Breast epithelium (tissue), 4 donors: ENCODE measurements at regions not wholly inside any gene's neighbourhood (a gene's known extent, or its start where the extent isn't known, plus 50 kb on each side); places are given as distances from the start of the nearest gene placed in this dataset.

Experiments
- DNase-seq, 2 donors: peaks; one replicate each; pipeline ENCODE4 v3.0.0-alpha.2; 2019; ENCODE audit warnings: low spot score in 2 of 2
- H3K27ac ChIP-seq, 2 donors: fragments of 200-600 bp; sonication (generic) in 1 of 2; one replicate each; pipeline ENCODE4 v1.5.1; 2016 to 2019; ENCODE audit warnings: mild to moderate bottlenecking in 1 of 2
- H3K27me3 ChIP-seq, 2 donors: fragments of 200-600 bp; sonication (generic) in 1 of 2; one replicate each; pipeline versions ENCODE4 v1.5.1 to v1.6.0; 2017 to 2019; ENCODE audit warnings: control low read depth in 1 of 2, mild to moderate bottlenecking in 1 of 2
- H3K36me3 ChIP-seq: fragments of 200-600 bp; one replicate; pipeline ENCODE4 v1.5.1; 2019
- H3K4me1 ChIP-seq, 2 donors: fragments of 200-600 bp; sonication (generic); one replicate each; pipeline ENCODE4 v1.5.1; 2016 to 2019; ENCODE audit warnings: control low read depth in 1 of 2
- H3K4me3 ChIP-seq, 3 donors: fragments of 200-600 bp; sonication (generic); 1 replicate in 2 of 3; 2 replicates in 1 of 3; pipeline ENCODE4 v1.5.1; 2016 to 2019; ENCODE audit warnings: mild to moderate bottlenecking in 3 of 3, moderate library complexity in 2 of 3
- H3K9me3 ChIP-seq, 2 donors: fragments of 200-600 bp; sonication (generic) in 1 of 2; one replicate each; pipeline ENCODE4 v1.5.1; 2016 to 2019; ENCODE audit warnings: control low read depth in 1 of 2
- CTCF ChIP-seq, 3 donors: fragments of 450-650 bp; IDR thresholded peaks; one replicate each; pipeline ENCODE4 v1.5.1; 2016 to 2017; ENCODE audit warnings: antibody characterized with exemption in 3 of 3, mild to moderate bottlenecking in 3 of 3, moderate library complexity in 3 of 3
- POLR2A ChIP-seq: fragments of 450-650 bp; IDR thresholded peaks from one replicate; pipeline ENCODE4 v1.6.1; 2016; ENCODE audit warnings: antibody characterized with exemption, mild to moderate bottlenecking, moderate library complexity
- POLR2AphosphoS5 ChIP-seq, 3 donors: sonication (generic); formaldehyde crosslinking; IDR thresholded peaks; one replicate each; pipeline ENCODE4 v1.6.1; 2017; ENCODE audit warnings: antibody characterized with exemption in 3 of 3
- intact Hi-C: fragments of 100-400 bp; cut with DNase I; formaldehyde crosslinking; loops from one replicate; pipeline ENCODE4 v1.15.1; 2023; ENCODE audit warnings: low total_unique reads

- no peak for TF ChIP-seq CTCF (IDR thresholded peaks at IDR 0.05)
- no peak for TF ChIP-seq POLR2AphosphoS5 (IDR thresholded peaks at IDR 0.05)
- TF ChIP-seq POLR2A: no peak
- no peak for DNase-seq
- Histone ChIP-seq H3K36me3 (no peaks in the 10 kb centered on the region), H3K4me3 (no peak overlapping the region), H3K27ac (no peak overlapping the region), H3K4me1 (no peaks in the 10 kb centered on the region), H3K9me3 (no peaks in the 10 kb centered on the region), H3K27me3 (no peaks in the 10 kb centered on the region)
- intact Hi-C loops: no loop called here
Observed at GRCh38 chr5:167999182-167999581, 292.3 kb upstream of the WWC1 start.

DNA sequence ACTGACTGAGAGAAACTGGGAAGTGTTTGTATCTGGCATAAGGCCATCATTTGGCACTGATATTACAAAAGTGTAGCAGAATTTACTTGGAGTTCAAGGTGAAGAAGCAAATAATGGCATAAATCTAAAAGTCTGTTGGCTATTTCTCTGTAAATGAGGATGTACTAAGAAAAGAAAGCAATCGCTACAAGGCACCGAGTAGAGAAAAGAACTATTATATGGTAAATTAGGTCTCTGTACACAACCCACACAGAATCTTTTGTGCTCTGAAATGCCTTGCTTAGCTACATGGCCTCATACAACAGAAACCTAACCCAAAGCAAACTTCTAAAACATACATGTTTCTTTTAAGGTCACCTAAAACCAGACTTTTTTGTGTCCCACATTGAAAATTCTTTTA is 290.1 kb upstream of the WWC1 start:
- intact Hi-C loops: no loop called here
- no peaks in the 10 kb centered on the region for H3K4me1 ChIP-seq

DNA sequence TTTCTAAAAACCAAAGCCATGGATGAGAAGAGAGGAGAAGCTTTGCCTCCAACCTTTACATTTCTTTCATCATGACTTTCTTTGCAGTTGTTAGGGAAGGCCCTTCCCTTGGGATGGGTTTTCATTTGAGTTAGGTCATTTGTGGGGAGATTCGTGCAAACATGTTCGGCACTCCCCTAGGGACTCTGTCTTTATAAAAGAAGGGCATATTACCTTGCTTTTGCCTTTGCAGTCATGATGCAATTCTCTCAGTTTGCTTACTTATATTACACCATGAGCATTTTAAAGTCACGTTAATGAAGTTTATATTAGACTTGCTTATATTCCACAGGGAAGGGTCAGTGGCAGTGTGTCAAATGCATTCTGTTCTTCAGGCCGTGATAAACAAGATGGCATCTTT is 289.3 kb upstream of the WWC1 start:
- no peak overlapping the region for H3K27ac ChIP-seq
- TF ChIP-seq POLR2A (no peak), POLR2AphosphoS5 (IDR thresholded peaks at IDR 0.05) (no peak), CTCF (IDR thresholded peaks at IDR 0.05) (no peak)
- H3K9me3 ChIP-seq: no peaks in the 10 kb centered on the region
- no peaks in the 10 kb centered on the region for H3K27me3 ChIP-seq
- no peaks in the 10 kb centered on the region for H3K36me3 ChIP-seq
- H3K4me3 ChIP-seq: no peak overlapping the region
- intact Hi-C loops: no loop called here
- DNase-seq: no peak
- no peaks in the 10 kb centered on the region for H3K4me1 ChIP-seq

More for the DNA sequence above, 290.1 kb upstream of the WWC1 start:
- no peak overlapping the region for H3K27ac ChIP-seq
- H3K27me3 ChIP-seq: no peaks in the 10 kb centered on the region
- TF ChIP-seq POLR2AphosphoS5 (IDR thresholded peaks at IDR 0.05): no peak
- TF ChIP-seq CTCF (IDR thresholded peaks at IDR 0.05): no peak
- TF ChIP-seq POLR2A: no peak
- H3K9me3 ChIP-seq: no peaks in the 10 kb centered on the region
- DNase-seq: no peak
- H3K36me3 ChIP-seq: no peaks in the 10 kb centered on the region
- H3K4me3 ChIP-seq: no peak overlapping the region

GRCh38 chr5:168005093-168005492 is 286.4 kb upstream of the WWC1 start:
- intact Hi-C loops: no loop called here
- DNase-seq: no peak
- Histone ChIP-seq H3K27ac (no peak overlapping the region), H3K9me3 (no peaks in the 10 kb centered on the region), H3K27me3 (no peaks in the 10 kb centered on the region), H3K4me3 (no peak overlapping the region), H3K4me1 (no peaks in the 10 kb centered on the region), H3K36me3 (no peaks in the 10 kb centered on the region)
- TF ChIP-seq POLR2A: no peak

- DNase-seq: no peak
- intact Hi-C loops: no loop called here
- no peak overlapping the region for H3K4me3 ChIP-seq
- no peaks in the 10 kb centered on the region for H3K36me3 ChIP-seq
- no peaks in the 10 kb centered on the region for H3K9me3 ChIP-seq
- H3K27ac ChIP-seq: no peak overlapping the region
- TF ChIP-seq POLR2A: no peak
- TF ChIP-seq POLR2AphosphoS5 (IDR thresholded peaks at IDR 0.05): no peak
- no peak for TF ChIP-seq CTCF (IDR thresholded peaks at IDR 0.05)
- no peaks in the 10 kb centered on the region for H3K27me3 ChIP-seq
- H3K4me1 ChIP-seq: no peaks in the 10 kb centered on the region
Observed at GRCh38 chr5:168005936-168006335, 285.5 kb upstream of the WWC1 start.
